CD14-positive monocyte (primary cell): ENCODE measurements at regions not wholly inside any gene's neighbourhood (a gene's known extent, or its start where the extent isn't known, plus 50 kb on each side); places are given as distances from the start of the nearest gene placed in this dataset.

Experiments used
- DNase-seq, 3 donors: peaks; one replicate each; pipeline ENCODE4 v3.0.0-alpha.2; 2011 to 2022
- H2AFZ ChIP-seq: 2 replicates; pipeline ENCODE4 v1.6.0; 2012; ENCODE audit warnings: mild to moderate bottlenecking, low read depth, low read length, inconsistent platforms; ENCODE audit not compliant: insufficient read depth, poor library complexity, severe bottlenecking
- H3K27ac ChIP-seq, 2 donors: 1 replicate in 1 of 2; 2 replicates in 1 of 2; pipeline ENCODE4 v1.5.1; 2012 to 2013; ENCODE audit warnings: low read length in 2 of 2, control low read depth in 1 of 2, inconsistent platforms in 1 of 2, low read depth in 1 of 2, mild to moderate bottlenecking in 1 of 2
- H3K27me3 ChIP-seq, 2 donors: one replicate each; pipeline versions ENCODE4 v1.6.0 to v1.6.1; 2011 to 2013; ENCODE audit warnings: low read length in 2 of 2; ENCODE audit not compliant: control insufficient read depth in 2 of 2, insufficient read depth in 2 of 2
- H3K36me3 ChIP-seq, 2 donors: replicated peaks in 1 of 2; 1 replicate in 1 of 2; 2 replicates in 1 of 2; pipeline versions ENCODE4 v1.5.1 to v1.6.1; 2012 to 2013; ENCODE audit warnings: low read length in 2 of 2, control low read depth in 1 of 2, inconsistent platforms in 1 of 2, mild to moderate bottlenecking in 1 of 2; ENCODE audit not compliant: insufficient read depth in 2 of 2, control insufficient read depth in 1 of 2
- H3K4me1 ChIP-seq, 2 donors: 1 replicate in 1 of 2; 2 replicates in 1 of 2; pipeline versions ENCODE4 v1.5.1 to v1.6.1; 2012 to 2013; ENCODE audit warnings: low read length in 2 of 2, control low read depth in 1 of 2, inconsistent platforms in 1 of 2, mild to moderate bottlenecking in 1 of 2, moderate library complexity in 1 of 2; ENCODE audit not compliant: insufficient read depth in 2 of 2, control insufficient read depth in 1 of 2
- H3K4me2 ChIP-seq: replicated peaks from 2 replicates; pipeline ENCODE3; 2012; ENCODE audit warnings: low read length, moderate library complexity, mild to moderate bottlenecking; ENCODE audit not compliant: poor library complexity, severe bottlenecking; ENCODE audit errors: extremely low read depth
- H3K4me3 ChIP-seq, 3 experiments: fragments of 200-600 bp in 1 of 3; sonication (generic) in 1 of 3; replicated peaks in 1 of 3; 1 replicate in 2 of 3; 2 replicates in 1 of 3; pipeline ENCODE4 v1.5.1; 2011 to 2013; ENCODE audit warnings: low read length in 3 of 3, mild to moderate bottlenecking in 3 of 3, control low read depth in 2 of 3, low read depth in 2 of 3, inconsistent platforms in 1 of 3, moderate library complexity in 1 of 3
- H3K79me2 ChIP-seq: 2 replicates; pipeline ENCODE4 v1.6.0; 2012; ENCODE audit warnings: mild to moderate bottlenecking, control low read depth, inconsistent platforms, low read length, moderate library complexity; ENCODE audit not compliant: insufficient read depth
- H3K9ac ChIP-seq: 2 replicates; pipeline ENCODE4 v1.6.0; 2017; ENCODE audit warnings: low read length, mild to moderate bottlenecking; ENCODE audit not compliant: insufficient read depth, poor library complexity, severe bottlenecking
- H3K9me3 ChIP-seq, 2 donors: replicated peaks in 1 of 2; 1 replicate in 1 of 2; 2 replicates in 1 of 2; pipeline versions ENCODE4 v1.5.1 to v1.6.1; 2012 to 2013; ENCODE audit warnings: low read length in 2 of 2, control low read depth in 1 of 2; ENCODE audit not compliant: control insufficient read depth in 1 of 2, insufficient read depth in 1 of 2
- H4K20me1 ChIP-seq: 2 replicates; pipeline ENCODE4 v1.6.0; 2012; ENCODE audit warnings: mild to moderate bottlenecking, low read length, control low read depth, moderate library complexity; ENCODE audit not compliant: insufficient read depth
- H3K27ac Mint-ChIP-seq, 7 donors: one replicate each; pipeline ENCODE4 v1.8.0; 2020; ENCODE audit warnings: mild to moderate bottlenecking in 7 of 7, mixed read lengths in 7 of 7, moderate library complexity in 6 of 7, inconsistent platforms in 2 of 7
- H3K27me3 Mint-ChIP-seq, 3 donors: one replicate each; pipeline ENCODE4 v1.8.0; 2021 to 2022; ENCODE audit warnings: low read depth in 3 of 3, mild to moderate bottlenecking in 3 of 3, mixed read lengths in 3 of 3, moderate library complexity in 3 of 3, inconsistent platforms in 1 of 3
- H3K36me3 Mint-ChIP-seq, 2 donors: one replicate each; pipeline ENCODE4 v1.8.0; 2020; ENCODE audit warnings: mixed read lengths in 2 of 2, inconsistent platforms in 1 of 2, mild to moderate bottlenecking in 1 of 2
- H3K4me1 Mint-ChIP-seq: one replicate; pipeline ENCODE4 v1.8.0; 2020; ENCODE audit warnings: mild to moderate bottlenecking, mixed read lengths
- H3K4me3 Mint-ChIP-seq, 2 donors: one replicate each; pipeline ENCODE4 v1.8.0; 2020; ENCODE audit warnings: mild to moderate bottlenecking in 2 of 2, mixed read lengths in 2 of 2, moderate library complexity in 1 of 2
- H3K9me3 Mint-ChIP-seq, 7 donors: one replicate each; pipeline ENCODE4 v1.8.0; 2020 to 2022; ENCODE audit warnings: mixed read lengths in 7 of 7, mild to moderate bottlenecking in 6 of 7, moderate library complexity in 6 of 7, inconsistent platforms in 2 of 7
- CTCF ChIP-seq: fragments of 200-600 bp; IDR thresholded peaks from one replicate; pipeline ENCODE4 v1.8.0; 2022; ENCODE audit warnings: antibody characterized with exemption, mild to moderate bottlenecking
- WGBS: methylation state at CpG from one replicate; pipeline ENCODE4 v1.1.5; 2013; ENCODE audit warnings: missing lambda C conversion rate; ENCODE audit not compliant: insufficient coverage; 5-methylcytosine and 5-hydroxymethylcytosine counted together
- intact Hi-C, 2 donors: fragments of 100-400 bp; cut with micrococcal nuclease; formaldehyde crosslinking; loops; one replicate each; pipeline versions ENCODE4 v1.15.0 to v1.15.1; 2023

- Mint-ChIP-seq H3K27ac (no peak overlapping the region), H3K4me3 (no peak overlapping the region), H3K9me3 (no peaks in the 10 kb centered on the region), H3K4me1 (peaks cover 4% of the 10 kb centered on the region), H3K27me3 (no peaks in the 10 kb centered on the region), H3K36me3 (peaks cover 8 to 15% of the 10 kb centered on the region in 2 donors)
- Histone ChIP-seq H3K4me2 (no peak overlapping the region), H3K9me3 (no peaks in the 10 kb centered on the region), H3K27ac (no peak overlapping the region), H4K20me1 (peaks cover 93% of the 10 kb centered on the region), H3K79me2 (no peaks in the 10 kb centered on the region), H3K4me3 (no peak overlapping the region), H3K9ac (no peak overlapping the region), H2AFZ (no peak overlapping the region), H3K36me3 (peaks cover 0 to 4% of the 10 kb centered on the region in 2 donors), H3K27me3 (no peaks in the 10 kb centered on the region), H3K4me1 (no peaks in the 10 kb centered on the region)
- no peak for TF ChIP-seq CTCF
- intact Hi-C loops, result no loop called here
- 83% methylated on average over 1 of the region's 3 CpGs for WGBS
- no peak for DNase-seq
Measured at GRCh38 chr4:141391771-141392170, 171.1 kb downstream of the ZNF330 start.

GRCh38 chr4:141395246-141395830 is 174.6 kb downstream of the ZNF330 start:
- WGBS, result no CpG with 5 or more reads among the region's 1 CpG
- H3K9me3 ChIP-seq, result no peaks in the 10 kb centered on the region
- Mint-ChIP-seq H3K27me3 (peaks cover 0 to 1% (median 0%) of the 10 kb centered on the region in 3 donors), H3K9me3 (peaks cover 0 to 8% (median 3%) of the 10 kb centered on the region in 7 donors), H3K4me3 (no peak overlapping the region), H3K27ac (peak overlapping the region in 1 of 7 donors; percentile 4), H3K4me1 (peaks cover 4% of the 10 kb centered on the region), H3K36me3 (peaks cover 11 to 15% of the 10 kb centered on the region in 2 donors)
- no peaks in the 10 kb centered on the region for H3K27me3 ChIP-seq
- intact Hi-C loops, result no loop called here
- H2AFZ ChIP-seq, result no peak overlapping the region
- peak in 1 of 3 donors; percentile 13 for DNase-seq
- H3K9ac ChIP-seq, result no peak overlapping the region
- H3K36me3 ChIP-seq, result peaks cover 0 to 7% of the 10 kb centered on the region in 2 donors
- no peak for TF ChIP-seq CTCF
- no peak overlapping the region for H3K4me2 ChIP-seq
- peaks cover 76% of the 10 kb centered on the region for H4K20me1 ChIP-seq
- H3K27ac ChIP-seq, result no peak overlapping the region
- no peak overlapping the region for H3K4me3 ChIP-seq
- H3K79me2 ChIP-seq, result no peaks in the 10 kb centered on the region
- H3K4me1 ChIP-seq, result no peaks in the 10 kb centered on the region
